GM12873 (cell line): ENCODE measurements at regions not wholly inside any gene's neighbourhood (a gene's known extent, or its start where the extent isn't known, plus 50 kb on each side); places are given as distances from the start of the nearest gene placed in this dataset.

ENCODE experiments used
- CTCF ChIP-seq: IDR thresholded peaks from 2 replicates; pipeline ENCODE4 v1.5.1; 2012; ENCODE audit warnings: low read depth, mild to moderate bottlenecking, moderate library complexity, low read length, control low read depth; ENCODE audit not compliant: insufficient read depth; ENCODE audit errors: missing control alignments

- no peak for TF ChIP-seq CTCF
These were observed 79.8 kb upstream of the SPATS2L start for GRCh38 chr2:200226451-200227426.

- TF ChIP-seq CTCF, result no peak
These were observed 75.8 kb upstream of the SPATS2L start for GRCh38 chr2:200230716-200231115.

GRCh38 chr2:200235533-200235932 lies 71.0 kb upstream of the SPATS2L start:
- no peak for TF ChIP-seq CTCF

- TF ChIP-seq CTCF, result no peak
These were observed 67.3 kb upstream of the SPATS2L start for GRCh38 chr2:200239216-200239615.

GRCh38 chr2:200242570-200242969 lies 63.9 kb upstream of the SPATS2L start:
- no peak for TF ChIP-seq CTCF

GRCh38 chr2:200243441-200243840 lies 63.1 kb upstream of the SPATS2L start:
- TF ChIP-seq CTCF, result no peak

DNA sequence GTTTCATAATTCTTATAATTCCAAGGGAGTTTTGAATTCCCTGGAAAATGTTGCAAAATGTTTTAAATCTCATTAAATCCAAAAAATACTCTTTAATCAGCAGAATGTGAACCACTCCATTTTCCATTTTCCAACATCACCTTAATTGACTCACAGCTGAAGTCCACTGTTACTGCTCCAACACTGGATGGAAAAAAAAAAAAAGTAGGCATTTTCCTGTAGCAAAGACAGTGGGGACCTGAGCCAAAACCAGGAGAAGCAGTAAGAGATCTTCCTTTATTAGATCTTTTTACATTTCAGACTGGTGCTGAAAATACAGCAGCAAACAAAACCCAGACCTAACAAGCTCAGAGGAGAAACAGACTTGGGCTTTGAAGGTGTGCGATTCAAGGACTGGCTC lies 62.4 kb upstream of the SPATS2L start:
- no peak for TF ChIP-seq CTCF
